ENCODE measurements at regions not wholly inside any gene's neighbourhood (a gene's known extent, or its start where the extent isn't known, plus 50 kb on each side); places are given as distances from the start of the nearest gene placed in this dataset.

- Histone ChIP-seq H3K4me1 (no peaks in the 10 kb centered on the region), H3K27ac (no peak overlapping the region), H3K36me3 (ENCODE audit: low read depth, missing control alignments) (no peaks in the 10 kb centered on the region), H3K27me3 (no peaks in the 10 kb centered on the region), H3K4me3 (no peak overlapping the region), H3K9me3 (no peaks in the 10 kb centered on the region)
- intact Hi-C loops (cut with DNase I; ENCODE audit: low total_unique reads), result no loop called here
- WGBS, 2 donors, result 88% methylated on average over 1 of the region's 1 CpG
- no peak for DNase-seq
- no peak for TF ChIP-seq CTCF (IDR thresholded peaks at IDR 0.05)
- TF ChIP-seq POLR2A (IDR thresholded peaks at IDR 0.05), result no peak
Measured at GRCh38 chr6:144935661-144936060, 650.5 kb downstream of the UTRN start.

- WGBS, 2 donors, result 44 to 65% methylated on average over 2 of the region's 2 CpGs
- no peak for DNase-seq
- Histone ChIP-seq H3K9me3 (no peaks in the 10 kb centered on the region), H3K36me3 (ENCODE audit: low read depth, missing control alignments) (no peaks in the 10 kb centered on the region), H3K27me3 (no peaks in the 10 kb centered on the region), H3K4me3 (no peak overlapping the region), H3K4me1 (no peaks in the 10 kb centered on the region), H3K27ac (no peak overlapping the region)
- intact Hi-C loops (cut with DNase I; ENCODE audit: low total_unique reads), result no loop called here
- no peak for TF ChIP-seq CTCF (IDR thresholded peaks at IDR 0.05)
- TF ChIP-seq POLR2A (IDR thresholded peaks at IDR 0.05), result no peak
Measured at GRCh38 chr6:144936764-144937163, 651.6 kb downstream of the UTRN start.

GRCh38 chr6:144939921-144940320, 654.8 kb downstream of the UTRN start:
- Histone ChIP-seq H3K36me3 (ENCODE audit: low read depth, missing control alignments) (no peaks in the 10 kb centered on the region), H3K27ac (no peak overlapping the region), H3K9me3 (no peaks in the 10 kb centered on the region), H3K4me1 (no peaks in the 10 kb centered on the region), H3K27me3 (no peaks in the 10 kb centered on the region), H3K4me3 (no peak overlapping the region)
- TF ChIP-seq CTCF (IDR thresholded peaks at IDR 0.05) (no peak), POLR2A (IDR thresholded peaks at IDR 0.05) (no peak)
- intact Hi-C loops (cut with DNase I; ENCODE audit: low total_unique reads), result no loop called here
- no peak for DNase-seq
- WGBS, 2 donors, result 93 to 96% methylated on average over 1 of the region's 1 CpG

GRCh38 chr6:144944106-144944505, 659.0 kb downstream of the UTRN start:
- Histone ChIP-seq H3K9me3 (no peaks in the 10 kb centered on the region), H3K36me3 (ENCODE audit: low read depth, missing control alignments) (no peaks in the 10 kb centered on the region), H3K27me3 (no peaks in the 10 kb centered on the region), H3K4me3 (no peak overlapping the region), H3K27ac (no peak overlapping the region), H3K4me1 (no peaks in the 10 kb centered on the region)
- 66 to 82% methylated on average over 4 of the region's 4 CpGs for WGBS, 2 donors
- TF ChIP-seq CTCF (IDR thresholded peaks at IDR 0.05) (no peak), POLR2A (IDR thresholded peaks at IDR 0.05) (no peak)
- no peak for DNase-seq
- intact Hi-C loops (cut with DNase I; ENCODE audit: low total_unique reads), result no loop called here

GRCh38 chr6:144947398-144947976, 662.4 kb downstream of the UTRN start:
- TF ChIP-seq CTCF (IDR thresholded peaks at IDR 0.05) (no peak), POLR2A (IDR thresholded peaks at IDR 0.05) (no peak)
- DNase-seq, result no peak
- H3K27ac ChIP-seq, result no peak overlapping the region
- H3K9me3 ChIP-seq, result no peaks in the 10 kb centered on the region
- no peaks in the 10 kb centered on the region for H3K27me3 ChIP-seq
- H3K4me1 ChIP-seq, result no peaks in the 10 kb centered on the region
- WGBS, 2 donors, result 66 to 84% methylated on average over 4 of the region's 4 CpGs
- intact Hi-C loops (cut with DNase I; ENCODE audit: low total_unique reads), result no loop called here
- no peak overlapping the region for H3K4me3 ChIP-seq
- H3K36me3 ChIP-seq (ENCODE audit: low read depth, missing control alignments), result no peaks in the 10 kb centered on the region
